ENCODE measurements at regions not wholly inside any gene's neighbourhood (a gene's known extent, or its start where the extent isn't known, plus 50 kb on each side); places are given as distances from the start of the nearest gene placed in this dataset.

- 84 to 92% methylated on average over 7 of the region's 7 CpGs for WGBS, 2 experiments (ENCODE audit: insufficient coverage in 1 of 2, insufficient read length in 1 of 2)
- H3K27me3 Mint-ChIP-seq (ENCODE audit: insufficient read depth): peaks cover 11% of the 10 kb centered on the region
- Histone ChIP-seq H3K27me3 (ENCODE audit: control insufficient read depth, insufficient read depth, low read length, poor library complexity, severe bottlenecking) (peaks cover 43% of the 10 kb centered on the region), H3K4me1 (ENCODE audit: control insufficient read depth, insufficient read depth, low read length) (no peaks in the 10 kb centered on the region), H3K4me3 (ENCODE audit: low read length) (no peak overlapping the region), H3K9me3 (ENCODE audit: control insufficient read depth, low read length) (no peaks in the 10 kb centered on the region), H3K9ac (ENCODE audit: extremely low read depth, low read length, poor library complexity, severe bottlenecking) (no peak overlapping the region), H3K27ac (ENCODE audit: low read depth, low read length) (no peak overlapping the region), H3K36me3 (ENCODE audit: control insufficient read depth, insufficient read depth, low read length) (no peaks in the 10 kb centered on the region)
- TF ChIP-seq CTCF (conservative IDR thresholded peaks at IDR 0.05): no peak
- no peak overlapping the region for H3K27ac Mint-ChIP-seq
- H3K36me3 Mint-ChIP-seq (ENCODE audit: low read depth): no peaks in the 10 kb centered on the region
- no peak overlapping the region for H3K4me3 Mint-ChIP-seq
- H3K9me3 Mint-ChIP-seq: no peaks in the 10 kb centered on the region
- no peak for DNase-seq
- peaks cover 5% of the 10 kb centered on the region for H3K4me1 Mint-ChIP-seq
Measured at GRCh38 chr7:17554341-17555015, 256.0 kb downstream of the AHR start.

- 95% methylated on average over 1 of the region's 1 CpG; no CpG with 5 or more reads in 1 of the 2 experiments for WGBS, 2 experiments (ENCODE audit: insufficient coverage in 1 of 2, insufficient read length in 1 of 2)
- Histone ChIP-seq H3K27ac (ENCODE audit: low read depth, low read length) (no peak overlapping the region), H3K27me3 (ENCODE audit: control insufficient read depth, insufficient read depth, low read length, poor library complexity, severe bottlenecking) (peaks cover 43% of the 10 kb centered on the region), H3K4me3 (ENCODE audit: low read length) (no peak overlapping the region), H3K4me1 (ENCODE audit: control insufficient read depth, insufficient read depth, low read length) (peaks cover 12% of the 10 kb centered on the region), H3K9me3 (ENCODE audit: control insufficient read depth, low read length) (no peaks in the 10 kb centered on the region), H3K36me3 (ENCODE audit: control insufficient read depth, insufficient read depth, low read length) (no peaks in the 10 kb centered on the region), H3K9ac (ENCODE audit: extremely low read depth, low read length, poor library complexity, severe bottlenecking) (no peak overlapping the region)
- Mint-ChIP-seq H3K36me3 (ENCODE audit: low read depth) (no peaks in the 10 kb centered on the region), H3K9me3 (no peaks in the 10 kb centered on the region), H3K27ac (no peak overlapping the region), H3K4me1 (peaks cover 15% of the 10 kb centered on the region), H3K4me3 (no peak overlapping the region), H3K27me3 (ENCODE audit: insufficient read depth) (peaks cover 11% of the 10 kb centered on the region)
- no peak for DNase-seq
- no peak for TF ChIP-seq CTCF (conservative IDR thresholded peaks at IDR 0.05)
Measured at GRCh38 chr7:17556247-17556956, 257.9 kb downstream of the AHR start.

- WGBS, 2 experiments (ENCODE audit: insufficient coverage in 1 of 2, insufficient read length in 1 of 2): 100% methylated on average over 1 of the region's 1 CpG; no CpG with 5 or more reads in 1 of the 2 experiments
- H3K9me3 Mint-ChIP-seq: no peaks in the 10 kb centered on the region
Measured at GRCh38 chr7:17557251-17557671, 258.8 kb downstream of the AHR start.

More at GRCh38 chr7:17557251-17557671, 258.8 kb downstream of the AHR start:
- Mint-ChIP-seq H3K27ac (no peak overlapping the region), H3K36me3 (ENCODE audit: low read depth) (no peaks in the 10 kb centered on the region), H3K27me3 (ENCODE audit: insufficient read depth) (peaks cover 11% of the 10 kb centered on the region), H3K4me1 (peaks cover 15% of the 10 kb centered on the region), H3K4me3 (no peak overlapping the region)
- Histone ChIP-seq H3K36me3 (ENCODE audit: control insufficient read depth, insufficient read depth, low read length) (no peaks in the 10 kb centered on the region), H3K4me1 (ENCODE audit: control insufficient read depth, insufficient read depth, low read length) (peaks cover 14% of the 10 kb centered on the region), H3K27me3 (ENCODE audit: control insufficient read depth, insufficient read depth, low read length, poor library complexity, severe bottlenecking) (peaks cover 43% of the 10 kb centered on the region), H3K4me3 (ENCODE audit: low read length) (no peak overlapping the region), H3K9me3 (ENCODE audit: control insufficient read depth, low read length) (no peaks in the 10 kb centered on the region), H3K9ac (ENCODE audit: extremely low read depth, low read length, poor library complexity, severe bottlenecking) (no peak overlapping the region), H3K27ac (ENCODE audit: low read depth, low read length) (no peak overlapping the region)
- TF ChIP-seq CTCF (conservative IDR thresholded peaks at IDR 0.05): no peak
- no peak for DNase-seq

Measured in endodermal cell (in vitro differentiated cells).